Esophagus muscularis mucosa (tissue), 3 donors: ENCODE measurements at regions not wholly inside any gene's neighbourhood (a gene's known extent, or its start where the extent isn't known, plus 50 kb on each side); places are given as distances from the start of the nearest gene placed in this dataset.

Experiments
- CTCF ChIP-seq, 3 experiments: fragments of 200-600 bp in 2 of 3; fragments of 450-650 bp in 1 of 3; sonication (generic) in 2 of 3; IDR thresholded peaks; one replicate each; pipeline ENCODE4 v1.5.1; 2017 to 2019; ENCODE audit warnings: antibody characterized with exemption in 3 of 3, mild to moderate bottlenecking in 2 of 3, moderate library complexity in 1 of 3
- POLR2AphosphoS5 ChIP-seq, 2 donors: sonication (generic); formaldehyde crosslinking; IDR thresholded peaks; one replicate each; pipeline ENCODE4 v1.6.1; 2017; ENCODE audit warnings: antibody characterized with exemption in 2 of 2

- TF ChIP-seq CTCF (IDR thresholded peaks at IDR 0.05) (no peak), POLR2AphosphoS5 (IDR thresholded peaks at IDR 0.05) (no peak)
Measured at GRCh38 chr21:22795644-22796043, 1797.4 kb downstream of the NCAM2 start.
